Amygdala (tissue), 56 donors: ENCODE measurements at regions not wholly inside any gene's neighbourhood (a gene's known extent, or its start where the extent isn't known, plus 50 kb on each side); places are given as distances from the start of the nearest gene placed in this dataset.

ENCODE experiments used
- DNase-seq, 56 donors: peaks; one replicate each; lab custom pipeline; 2025; lab: John Stamatoyannopoulos, UW

- no peak for DNase-seq
Observed at GRCh38 chr11:70531281-70532065, 133.1 kb downstream of the CTTN start.

GRCh38 chr11:70532066-70532440, 133.7 kb downstream of the CTTN start:
- no peak for DNase-seq

GRCh38 chr11:70532731-70533130, 134.4 kb downstream of the CTTN start:
- no peak for DNase-seq

GRCh38 chr11:70535191-70535971, 137.1 kb downstream of the CTTN start:
- no peak for DNase-seq

GRCh38 chr11:70536051-70536877, 137.9 kb downstream of the CTTN start:
- DNase-seq: no peak

GRCh38 chr11:70537576-70538571, 139.5 kb downstream of the CTTN start:
- DNase-seq: no peak

- DNase-seq: no peak
Observed at GRCh38 chr11:70538641-70539359, 140.5 kb downstream of the CTTN start.

GRCh38 chr11:70539360-70540095, 141.2 kb downstream of the CTTN start:
- no peak for DNase-seq

- no peak for DNase-seq
Observed at GRCh38 chr11:70540196-70540595, 141.9 kb downstream of the CTTN start.

- DNase-seq: no peak
Observed at GRCh38 chr11:70541176-70541575, 142.8 kb downstream of the CTTN start.

- no peak for DNase-seq
Observed at GRCh38 chr11:70541699-70542098, 143.4 kb downstream of the CTTN start.

GRCh38 chr11:70542406-70542805, 144.1 kb downstream of the CTTN start:
- no peak for DNase-seq

- DNase-seq: no peak
Observed at GRCh38 chr11:70542811-70543210, 144.5 kb downstream of the CTTN start.

GRCh38 chr11:70543611-70544010, 145.3 kb downstream of the CTTN start:
- no peak for DNase-seq

GRCh38 chr11:70544067-70544773, 145.9 kb downstream of the CTTN start:
- no peak for DNase-seq

GRCh38 chr11:70544774-70545609, 146.7 kb downstream of the CTTN start:
- DNase-seq: peak in 16 of 56 donors; percentile 10 to 65 (median 38)

GRCh38 chr11:70545610-70545912, 147.2 kb downstream of the CTTN start:
- no peak for DNase-seq
